MCF 10A (cell line): ENCODE measurements at regions not wholly inside any gene's neighbourhood (a gene's known extent, or its start where the extent isn't known, plus 50 kb on each side); places are given as distances from the start of the nearest gene placed in this dataset.

Experiments used
- BruUV-seq: library from RNA; stranded (reverse); fragments of 400-500 nt; replicated peaks from 2 replicates; lab custom pipeline; 2021; lab: Mats Ljungman, UMichigan
- CTCF ChIA-PET: fragments of 300-600 bp; sonication (Branson Sonifier 250); formaldehyde crosslinking; extraction: SDS; loops from one replicate; lab custom pipeline; 2021; ENCODE audit warnings: antibody characterized with exemption, inconsistent platforms; lab: Yijun Ruan, JAX
- POLR2A ChIA-PET: fragments of 300-600, 350-650 bp; sonication (Branson Sonifier 250); formaldehyde crosslinking; extraction: SDS; loops from one replicate; lab custom pipeline; 2020; ENCODE audit warnings: antibody characterized with exemption, inconsistent platforms; lab: Yijun Ruan, JAX
- DNase-seq: peaks from one replicate; pipeline ENCODE4 v3.0.0-alpha.2; 2018; ENCODE audit not compliant: unreplicated experiment
- H3K27ac Mint-ChIP-seq: one replicate; pipeline ENCODE4 v1.8.0; 2022; ENCODE audit warnings: mild to moderate bottlenecking, low read depth, mixed read lengths; ENCODE audit not compliant: unreplicated experiment
- H3K27me3 Mint-ChIP-seq: one replicate; pipeline ENCODE4 v1.8.0; 2022; ENCODE audit warnings: mixed read lengths; ENCODE audit not compliant: insufficient read depth, unreplicated experiment
- H3K36me3 Mint-ChIP-seq: one replicate; pipeline ENCODE4 v1.8.0; 2022; ENCODE audit warnings: mild to moderate bottlenecking, moderate library complexity, mixed read lengths; ENCODE audit not compliant: insufficient read depth, unreplicated experiment
- H3K4me1 Mint-ChIP-seq: one replicate; pipeline ENCODE4 v1.8.0; 2022; ENCODE audit warnings: mixed read lengths; ENCODE audit not compliant: insufficient read depth, unreplicated experiment
- H3K4me3 Mint-ChIP-seq: one replicate; pipeline ENCODE4 v1.8.0; 2022; ENCODE audit warnings: mild to moderate bottlenecking, moderate library complexity, mixed read lengths; ENCODE audit not compliant: unreplicated experiment
- H3K9me3 Mint-ChIP-seq: one replicate; pipeline ENCODE4 v1.8.0; 2022; ENCODE audit warnings: mixed read lengths; ENCODE audit not compliant: unreplicated experiment
- CTCF ChIP-seq: fragments of 200-600 bp; IDR thresholded peaks from one replicate; pipeline ENCODE4 v1.8.0; 2022; ENCODE audit warnings: antibody characterized with exemption, mild to moderate bottlenecking; ENCODE audit not compliant: unreplicated experiment
- intact Hi-C: fragments of 100-400 bp; cut with micrococcal nuclease; formaldehyde crosslinking; loops from 2 replicates; pipeline ENCODE4 v1.14.1; 2022

GRCh38 chr7:22572292-22572691 lies 72.3 kb upstream of the STEAP1B start:
- intact Hi-C loops: no loop called here
- Mint-ChIP-seq H3K4me1 (peaks cover 18% of the 10 kb centered on the region), H3K27me3 (no peaks in the 10 kb centered on the region), H3K4me3 (no peak overlapping the region), H3K36me3 (peaks cover 5% of the 10 kb centered on the region), H3K9me3 (no peaks in the 10 kb centered on the region), H3K27ac (no peak overlapping the region)
- BruUV-seq: no TSS peak
- POLR2A ChIA-PET: interaction anchor here (0.6 kb wide), 1 partner anchor 68 kb away, joined by 3 read pairs; no protein-coding TSS in a partner anchor
- CTCF ChIA-PET: interaction anchor here (0.5 to 2.3 kb wide), 2 partner anchors 12 to 141 kb away, joined by 5 to 17 read pairs; no protein-coding TSS in a partner anchor
- no peak for TF ChIP-seq CTCF
- no peak for DNase-seq

- TF ChIP-seq CTCF: no peak
- ChIA-PET CTCF (interaction anchor here (0.6 to 1.0 kb wide), 2 partner anchors 67 to 159 kb away, joined by 3 read pairs; no protein-coding TSS in a partner anchor), POLR2A (interaction anchor here (0.8 kb wide), 1 partner anchor 11 kb away, joined by 3 read pairs; no protein-coding TSS in a partner anchor)
- DNase-seq: no peak
- H3K9me3 Mint-ChIP-seq: no peaks in the 10 kb centered on the region
- no peak overlapping the region for H3K27ac Mint-ChIP-seq
- H3K27me3 Mint-ChIP-seq: no peaks in the 10 kb centered on the region
- peaks cover 13% of the 10 kb centered on the region for H3K4me1 Mint-ChIP-seq
- H3K36me3 Mint-ChIP-seq: no peaks in the 10 kb centered on the region
- BruUV-seq: no TSS peak
- intact Hi-C loops: no loop called here
- no peak overlapping the region for H3K4me3 Mint-ChIP-seq
Measured at GRCh38 chr7:22571766-22572165, 71.8 kb upstream of the STEAP1B start.

- BruUV-seq: no TSS peak
- H3K27me3 Mint-ChIP-seq: no peaks in the 10 kb centered on the region
- H3K27ac Mint-ChIP-seq: no peak overlapping the region
- ChIA-PET POLR2A (interaction anchor here (0.9 kb wide), 1 partner anchor 16 kb away, joined by 3 read pairs; no protein-coding TSS in a partner anchor), CTCF (interaction anchor here (1.6 to 1.7 kb wide), 2 partner anchors 157 to 159 kb away, joined by 5 to 11 read pairs; partner anchors contain the start of gene IL6)
- peaks cover 28% of the 10 kb centered on the region for H3K4me1 Mint-ChIP-seq
- no peak for TF ChIP-seq CTCF
- no peak overlapping the region for H3K4me3 Mint-ChIP-seq
- intact Hi-C loops: no loop called here
- DNase-seq: peak; percentile 81
- H3K9me3 Mint-ChIP-seq: no peaks in the 10 kb centered on the region
- no peaks in the 10 kb centered on the region for H3K36me3 Mint-ChIP-seq
Measured at GRCh38 chr7:22569586-22570321, 69.8 kb upstream of the STEAP1B start.

- H3K27ac Mint-ChIP-seq: no peak overlapping the region
- H3K4me1 Mint-ChIP-seq: peaks cover 35% of the 10 kb centered on the region
- no TSS peak for BruUV-seq
- no peaks in the 10 kb centered on the region for H3K36me3 Mint-ChIP-seq
- CTCF ChIA-PET: interaction anchor here (14.7 kb wide), 1 partner anchor 163 kb away, joined by 544 read pairs; the partner anchor contains the start of gene IL6
- no peaks in the 10 kb centered on the region for H3K9me3 Mint-ChIP-seq
- intact Hi-C loops: no loop called here
- no peak for TF ChIP-seq CTCF
- POLR2A ChIA-PET: no interaction called here
- DNase-seq: no peak
- H3K4me3 Mint-ChIP-seq: no peak overlapping the region
- H3K27me3 Mint-ChIP-seq: no peaks in the 10 kb centered on the region
Measured at GRCh38 chr7:22566592-22566991, 66.6 kb upstream of the STEAP1B start.
